Ovary (tissue), 7 donors: ENCODE measurements at regions not wholly inside any gene's neighbourhood (a gene's known extent, or its start where the extent isn't known, plus 50 kb on each side); places are given as distances from the start of the nearest gene placed in this dataset.

Experiments used
- DNase-seq, 5 donors: peaks; one replicate each; pipeline ENCODE4 v3.0.0-alpha.2; 2019 to 2020
- H3K27ac ChIP-seq, 2 donors: fragments of 200-600 bp; one replicate each; pipeline versions ENCODE4 v1.5.1 to v1.8.0; 2019 to 2022
- H3K27me3 ChIP-seq: fragments of 200-600 bp; one replicate; pipeline ENCODE4 v1.8.0; 2022
- H3K36me3 ChIP-seq: fragments of 200-600 bp; sonication (generic); one replicate; pipeline ENCODE4 v1.5.1; 2019
- H3K4me1 ChIP-seq: one replicate; pipeline ENCODE4 v1.8.1; 2013; ENCODE audit warnings: mild to moderate bottlenecking, moderate library complexity; ENCODE audit not compliant: insufficient read depth
- H3K4me3 ChIP-seq: fragments of 200-600 bp; sonication (generic); one replicate; pipeline ENCODE4 v1.5.1; 2017
- H3K9me3 ChIP-seq, 2 donors: fragments of 200-600 bp in 1 of 2; sonication (generic) in 1 of 2; one replicate each; pipeline versions ENCODE4 v1.5.1 to v1.8.1; 2013 to 2019; ENCODE audit warnings: mild to moderate bottlenecking in 1 of 2, moderate library complexity in 1 of 2
- CTCF ChIP-seq, 3 donors: fragments of 450-650 bp in 2 of 3; fragments of 200-600 bp in 1 of 3; IDR thresholded peaks; one replicate each; pipeline versions ENCODE4 v1.5.1 to v1.8.0; 2016 to 2022; ENCODE audit warnings: antibody characterized with exemption in 3 of 3, mild to moderate bottlenecking in 1 of 3
- EP300 ChIP-seq: sonication (generic); formaldehyde crosslinking; IDR thresholded peaks from one replicate; pipeline ENCODE4 v1.6.1; 2017; ENCODE audit warnings: antibody characterized with exemption
- POLR2A ChIP-seq: fragments of 450-650 bp; IDR thresholded peaks from one replicate; pipeline ENCODE4 v1.6.1; 2017; ENCODE audit warnings: antibody characterized with exemption, mild to moderate bottlenecking, moderate library complexity
- WGBS, 3 donors: extraction: QIAGEN DNeasy Blood & Tissue Kit in 1 of 3; methylation state at CpG; one replicate each; pipeline versions ENCODE4 v1.1.5 to v1.1.7; 2013 to 2017; 5-methylcytosine and 5-hydroxymethylcytosine counted together
- intact Hi-C, 4 donors: fragments of 100-400 bp; cut with DNase I; formaldehyde crosslinking; loops; one replicate each; pipeline versions ENCODE4 v1.11.0 to v1.15.1; 2022 to 2023
- donor health status: DM: no; HTN: no; CAD: no; lungs with moderate emphysema.
- donor health status: DM: no; HTN: no; CAD: no.
- donor health status: Bipolar disorder and iron deficiency.
- donor health status: DM: no; HTN: no; CAD: no.
- donor health status: DM: yes; HTN: yes; CAD: no.

GRCh38 chr6:3627956-3628835 lies 123.3 kb downstream of the PXDC1 start:
- Histone ChIP-seq H3K9me3 (no peaks in the 10 kb centered on the region), H3K36me3 (no peaks in the 10 kb centered on the region), H3K27me3 (no peaks in the 10 kb centered on the region), H3K4me3 (no peak overlapping the region), H3K27ac (no peak overlapping the region), H3K4me1 (no peaks in the 10 kb centered on the region)
- WGBS, 3 donors = 63 to 69% (median 68%) methylated on average over 20 of the region's 20 CpGs
- intact Hi-C loops = no loop called here
- TF ChIP-seq EP300 (no peak), CTCF (IDR thresholded peaks at IDR 0.05) (no peak), POLR2A (no peak)
- no peak for DNase-seq

- 51 to 72% (median 64%) methylated on average over 9 of the region's 9 CpGs for WGBS, 3 donors
- no peak for DNase-seq
- Histone ChIP-seq H3K27ac (no peak overlapping the region), H3K27me3 (no peaks in the 10 kb centered on the region), H3K4me3 (no peak overlapping the region), H3K36me3 (no peaks in the 10 kb centered on the region), H3K9me3 (no peaks in the 10 kb centered on the region), H3K4me1 (no peaks in the 10 kb centered on the region)
- intact Hi-C loops = no loop called here
- TF ChIP-seq POLR2A (no peak), CTCF (IDR thresholded peaks at IDR 0.05) (no peak), EP300 (no peak)
Measured at GRCh38 chr6:3627501-3627900, 124.0 kb downstream of the PXDC1 start.

GRCh38 chr6:3625980-3626563 lies 125.4 kb downstream of the PXDC1 start:
- H3K27me3 ChIP-seq = no peaks in the 10 kb centered on the region
- H3K9me3 ChIP-seq = no peaks in the 10 kb centered on the region
- no peak for DNase-seq
- no peak overlapping the region for H3K27ac ChIP-seq
- TF ChIP-seq CTCF (IDR thresholded peaks at IDR 0.05) = no peak
- no peak for TF ChIP-seq EP300
- no peak for TF ChIP-seq POLR2A
- no peaks in the 10 kb centered on the region for H3K4me1 ChIP-seq
- H3K36me3 ChIP-seq = no peaks in the 10 kb centered on the region
- 54 to 65% (median 62%) methylated on average over 14 of the region's 14 CpGs for WGBS, 3 donors
- no peak overlapping the region for H3K4me3 ChIP-seq
- intact Hi-C loops = no loop called here

GRCh38 chr6:3625149-3625979 lies 126.1 kb downstream of the PXDC1 start:
- Histone ChIP-seq H3K27ac (no peak overlapping the region), H3K4me1 (no peaks in the 10 kb centered on the region), H3K27me3 (no peaks in the 10 kb centered on the region), H3K9me3 (no peaks in the 10 kb centered on the region), H3K4me3 (no peak overlapping the region), H3K36me3 (no peaks in the 10 kb centered on the region)
- no peak for DNase-seq
- TF ChIP-seq CTCF (IDR thresholded peaks at IDR 0.05) (no peak), EP300 (no peak), POLR2A (no peak)
- WGBS, 3 donors = 50 to 61% (median 51%) methylated on average over 16 of the region's 16 CpGs
- intact Hi-C loops = no loop called here
